ENCODE measurements at regions not wholly inside any gene's neighbourhood (a gene's known extent, or its start where the extent isn't known, plus 50 kb on each side); places are given as distances from the start of the nearest gene placed in this dataset.
"Not testable (repeated sequence)": the region's sequence is repeated elsewhere in the genome, so short reads cannot be mapped to it uniquely, and the experiment has no call there.

DNA sequence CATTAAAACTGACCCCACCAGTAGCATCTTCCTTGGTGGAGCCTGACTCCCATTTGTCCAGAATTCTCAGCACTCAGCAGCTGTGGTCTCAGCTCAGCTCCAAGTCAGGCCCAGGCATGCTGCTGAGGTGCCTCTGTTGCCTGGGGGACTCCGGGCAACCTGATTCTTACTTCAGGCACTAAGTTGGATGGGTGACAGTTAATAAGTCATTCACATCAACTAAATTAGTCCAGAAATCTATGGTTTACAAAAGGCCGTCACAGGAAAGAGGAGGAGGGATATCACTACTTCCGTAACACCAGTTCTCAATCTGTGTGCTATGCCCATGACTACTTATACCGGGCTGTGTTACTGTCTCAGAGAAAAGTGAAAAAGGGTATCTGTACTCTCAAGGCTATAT is 310.2 kb downstream of the SATB1 start:
- no peak for DNase-seq

DNA sequence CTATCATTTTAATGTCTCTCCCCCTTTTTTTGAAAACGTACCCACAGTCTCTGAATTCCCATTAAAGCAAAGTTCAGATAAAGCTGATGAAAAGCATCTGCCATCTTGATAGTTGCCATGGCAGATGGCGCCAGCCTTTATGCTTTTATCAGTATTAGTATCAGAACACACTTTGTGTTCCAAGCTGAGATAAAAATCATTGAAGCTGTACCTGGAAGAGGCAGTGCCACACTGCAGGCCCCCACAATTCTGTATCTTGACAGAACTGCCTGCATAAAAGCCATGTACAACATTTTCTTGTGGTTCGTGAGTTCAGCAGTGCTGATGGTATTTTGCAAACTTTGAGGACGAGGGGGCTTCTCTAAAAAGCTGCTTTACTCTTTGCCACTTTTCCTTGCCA is 311.7 kb downstream of the SATB1 start:
- no peak for DNase-seq

- no peak for DNase-seq
These were observed 312.3 kb downstream of the SATB1 start for GRCh38 chr3:18112674-18113375.

DNA sequence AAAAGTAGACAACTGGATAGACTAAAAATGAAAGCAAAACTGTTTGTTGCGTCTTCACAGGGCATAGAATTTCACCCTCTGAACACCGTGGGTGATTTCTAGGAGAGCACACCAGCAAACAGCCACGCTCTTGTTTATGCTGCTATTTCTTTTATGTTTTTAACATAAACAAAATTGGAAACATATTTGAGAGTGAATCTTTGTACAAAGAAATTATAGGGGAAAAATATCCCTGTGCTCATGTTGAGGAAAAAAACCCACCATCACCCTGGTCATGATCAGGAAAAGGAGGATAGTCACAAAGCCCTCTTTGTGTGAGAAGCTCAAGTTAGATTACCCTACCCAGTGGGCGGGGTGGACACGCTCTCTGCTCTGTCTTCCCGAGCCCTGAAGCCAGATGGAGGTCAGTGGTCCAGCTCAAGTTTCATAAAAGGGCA is 313.3 kb downstream of the SATB1 start:
- DNase-seq, result peak; percentile 20

DNA sequence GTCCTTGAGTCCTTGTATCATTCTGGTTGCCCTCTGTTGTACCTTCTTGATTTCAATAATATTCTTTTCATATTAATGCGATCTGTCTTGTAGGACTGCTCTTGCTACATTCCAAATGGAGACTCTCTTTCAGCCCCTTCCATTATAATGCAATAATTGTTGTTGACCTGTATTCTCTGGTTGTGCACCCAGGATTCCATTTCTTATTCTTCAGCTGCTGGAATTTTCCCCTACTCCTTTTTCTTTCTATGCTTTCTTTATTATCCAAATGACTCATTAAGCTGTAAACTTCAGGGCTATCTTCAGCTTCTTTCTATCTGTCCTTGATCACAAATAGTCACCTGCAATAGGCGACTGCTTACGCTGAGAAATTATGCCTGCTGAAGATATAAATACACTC is 321.5 kb downstream of the SATB1 start:
- no peak for DNase-seq

GRCh38 chr3:18100121-18100520 is 325.0 kb downstream of the SATB1 start:
- no peak for DNase-seq

GRCh38 chr3:18099611-18100010 is 325.5 kb downstream of the SATB1 start:
- DNase-seq, result no peak

DNA sequence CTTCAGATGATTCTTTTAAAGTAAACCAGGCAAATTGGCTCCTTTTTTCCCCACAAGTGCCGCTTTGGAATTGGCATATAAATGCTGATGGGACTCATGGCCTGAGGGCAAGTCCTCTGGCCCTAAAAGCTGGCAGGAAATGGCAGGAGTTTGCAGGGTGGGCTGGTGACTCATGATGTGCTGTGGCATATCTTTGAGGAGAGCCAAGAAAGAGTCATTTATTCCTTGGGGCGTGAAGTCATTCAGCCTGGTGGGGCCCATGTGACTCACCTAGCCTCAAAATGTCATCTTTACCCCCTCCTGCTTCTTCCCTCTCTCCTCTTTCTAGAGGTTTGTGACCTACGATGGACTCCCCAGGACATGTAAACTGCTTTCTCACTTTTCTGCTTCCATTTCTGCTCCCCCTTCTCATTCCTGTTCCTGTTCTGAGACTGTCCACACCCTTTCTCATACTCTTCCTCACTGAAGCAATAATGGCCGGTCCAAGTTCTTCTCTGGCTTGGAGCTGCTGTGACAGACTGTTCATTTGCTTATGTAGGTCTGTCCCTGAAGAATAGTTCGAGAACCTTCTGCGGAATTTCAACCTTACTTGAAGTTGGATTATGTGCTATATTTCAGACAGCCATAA is 326.1 kb downstream of the SATB1 start:
- no peak for DNase-seq

GRCh38 chr3:18097989-18098388 is 327.1 kb downstream of the SATB1 start:
- DNase-seq, result no peak

- no peak for DNase-seq
These were observed 327.7 kb downstream of the SATB1 start for GRCh38 chr3:18097473-18097872.

- DNase-seq, result no peak
These were observed 332.4 kb downstream of the SATB1 start for GRCh38 chr3:18092726-18093125.

DNA sequence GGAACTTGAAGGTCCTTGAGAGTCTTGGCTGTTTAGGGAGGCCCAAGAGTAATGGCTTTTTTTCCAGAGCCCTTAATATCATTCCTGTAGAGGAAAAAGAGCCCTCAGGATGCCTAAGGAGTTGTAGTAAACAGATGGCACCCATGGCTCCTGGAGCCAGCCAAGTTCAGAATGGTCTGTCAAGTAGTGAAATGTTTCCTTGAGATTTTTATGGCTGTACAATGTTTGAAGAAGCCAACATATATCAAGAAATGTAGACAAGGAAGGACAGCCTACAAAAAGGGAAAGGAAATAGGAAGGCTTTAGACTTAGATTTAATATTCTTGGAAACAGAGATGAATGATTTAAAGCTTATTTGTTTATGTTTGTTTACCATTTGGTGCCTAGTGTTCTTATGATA is 334.8 kb downstream of the SATB1 start:
- no peak for DNase-seq

GRCh38 chr3:18087988-18088387 is 337.2 kb downstream of the SATB1 start:
- no peak for DNase-seq

GRCh38 chr3:18086760-18087159 is 338.4 kb downstream of the SATB1 start:
- no peak for DNase-seq

GRCh38 chr3:18086078-18086477 is 339.1 kb downstream of the SATB1 start:
- no peak for DNase-seq

DNA sequence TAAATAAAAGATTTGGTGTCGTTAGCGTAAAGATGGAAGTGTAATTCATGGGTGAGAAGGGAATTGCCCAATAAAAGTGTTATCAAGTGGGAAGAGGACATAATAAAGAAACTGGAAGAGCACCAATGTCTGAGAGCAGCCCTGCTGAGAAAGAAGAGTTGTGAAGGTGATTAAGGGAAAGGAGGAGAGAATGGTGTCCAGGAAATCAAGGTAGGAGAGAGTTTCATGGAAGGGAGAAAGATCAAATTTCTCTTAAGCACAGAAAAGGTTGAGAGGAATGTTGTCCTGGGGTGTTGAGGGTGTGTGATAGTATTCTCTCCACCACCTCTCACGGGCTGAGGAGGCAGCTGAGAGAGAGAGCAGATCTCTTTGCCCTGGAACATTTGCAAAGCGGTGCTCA is 339.7 kb downstream of the SATB1 start:
- no peak for DNase-seq

DNA sequence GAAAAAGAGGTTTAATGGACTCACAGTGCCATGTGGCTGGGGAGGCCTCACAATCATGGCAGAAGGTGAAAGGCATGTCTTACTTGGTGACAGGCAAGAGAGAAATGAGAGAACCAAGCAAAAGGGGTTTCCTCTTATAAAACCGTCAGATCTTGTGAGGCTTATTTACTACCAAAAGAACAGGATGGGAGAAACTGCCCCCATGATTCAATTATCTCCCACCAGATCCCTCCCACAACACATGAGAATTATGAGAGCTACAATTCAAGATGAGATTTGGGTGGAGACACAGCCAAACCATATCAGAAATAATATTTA is 340.8 kb upstream of the TBC1D5 start:
- DNase-seq, result not testable (repeated sequence)

DNA sequence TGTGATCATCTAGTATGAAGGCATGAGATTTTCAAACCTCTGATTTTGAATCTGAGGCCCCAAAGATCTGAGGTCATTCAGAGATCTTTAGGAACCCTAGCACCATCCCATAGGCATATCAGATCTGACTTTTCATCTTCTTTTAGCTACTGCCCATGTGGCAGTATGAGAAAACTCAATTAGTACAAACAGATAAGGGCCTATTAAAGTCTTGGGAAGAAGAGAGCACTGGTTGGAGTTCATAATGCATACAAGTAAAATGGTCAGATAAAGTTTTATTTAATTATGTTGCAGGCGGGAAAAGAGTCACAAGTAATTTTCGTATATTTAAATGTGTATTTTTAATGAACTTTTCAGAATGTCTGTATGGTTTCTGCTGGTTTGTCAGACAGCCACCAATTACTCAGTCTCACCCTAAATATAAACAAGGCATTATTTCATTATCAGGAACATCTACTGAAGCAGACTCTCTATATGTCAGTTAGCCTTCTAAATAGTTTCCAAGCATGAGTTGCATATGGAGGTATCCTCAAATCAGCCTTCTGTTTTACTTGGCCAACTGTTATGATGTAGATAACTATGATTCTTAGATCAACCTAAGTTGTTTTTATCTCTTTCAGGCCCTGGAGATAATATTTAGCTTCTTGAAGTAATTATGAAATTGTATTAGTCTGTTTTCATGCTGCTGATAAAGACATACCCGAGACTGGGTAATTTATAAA is 340.3 kb upstream of the TBC1D5 start:
- DNase-seq, result no peak

DNA sequence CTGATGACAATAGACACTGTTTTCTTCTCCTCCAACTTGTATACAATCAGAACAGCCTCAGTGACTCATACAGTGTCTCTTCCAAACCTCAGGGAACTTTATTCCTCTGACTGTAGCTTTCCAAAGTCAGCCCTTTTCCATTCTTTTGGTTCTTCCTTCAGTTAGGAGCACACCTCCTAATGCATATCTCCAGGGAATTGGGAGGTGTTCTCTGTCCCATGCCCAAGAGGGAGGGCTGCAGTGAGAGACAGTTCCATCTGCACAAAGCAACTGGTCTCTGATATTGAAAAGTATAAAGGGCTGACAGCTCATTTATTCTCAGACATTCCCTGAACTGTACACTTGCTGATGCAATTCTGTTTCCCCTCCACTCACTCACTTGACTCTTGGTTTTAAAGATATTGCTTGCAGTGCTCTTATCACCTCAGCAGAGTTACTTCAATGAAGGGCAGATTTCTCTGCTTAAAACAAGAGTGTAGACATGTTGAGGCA is 337.8 kb upstream of the TBC1D5 start:
- DNase-seq, result no peak

DNA sequence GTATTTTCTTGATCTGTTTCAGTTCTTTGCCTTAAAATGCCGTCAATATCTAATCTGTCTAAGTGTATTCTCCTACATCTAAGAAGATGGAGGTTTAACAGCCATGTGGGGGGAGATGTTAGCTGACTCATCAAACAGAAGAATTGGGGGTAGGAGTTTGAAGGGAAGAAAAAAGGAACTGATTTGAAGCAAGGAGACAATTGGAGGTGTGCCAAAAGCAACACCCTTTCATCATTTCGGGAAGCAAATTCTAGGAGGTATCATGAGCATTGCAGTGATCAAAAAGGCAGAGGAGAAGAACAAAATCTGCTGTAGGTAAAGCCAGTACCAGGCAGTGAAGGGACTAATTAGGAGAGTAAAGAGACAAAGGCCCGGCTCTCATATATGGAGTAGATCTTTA is 337.3 kb upstream of the TBC1D5 start:
- DNase-seq, result no peak

DNA sequence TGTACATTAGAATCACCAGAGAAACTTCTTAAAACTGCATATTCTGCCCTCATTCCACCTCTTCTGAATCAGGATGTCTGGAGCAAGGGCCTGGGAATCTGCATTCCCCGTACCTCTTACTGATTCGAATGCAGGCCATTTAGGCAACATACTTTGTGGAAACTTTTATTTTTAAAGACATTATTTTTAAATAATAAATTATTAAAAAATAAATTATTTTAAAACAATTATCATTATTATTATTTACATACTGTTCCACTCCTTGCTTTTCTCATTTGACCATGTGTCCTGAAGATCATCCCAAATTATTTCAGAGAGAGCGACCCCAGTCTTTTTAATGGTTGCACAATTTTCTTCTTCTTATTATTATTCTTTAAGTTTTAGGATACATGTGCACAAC is 336.6 kb upstream of the TBC1D5 start:
- no peak for DNase-seq

DNA sequence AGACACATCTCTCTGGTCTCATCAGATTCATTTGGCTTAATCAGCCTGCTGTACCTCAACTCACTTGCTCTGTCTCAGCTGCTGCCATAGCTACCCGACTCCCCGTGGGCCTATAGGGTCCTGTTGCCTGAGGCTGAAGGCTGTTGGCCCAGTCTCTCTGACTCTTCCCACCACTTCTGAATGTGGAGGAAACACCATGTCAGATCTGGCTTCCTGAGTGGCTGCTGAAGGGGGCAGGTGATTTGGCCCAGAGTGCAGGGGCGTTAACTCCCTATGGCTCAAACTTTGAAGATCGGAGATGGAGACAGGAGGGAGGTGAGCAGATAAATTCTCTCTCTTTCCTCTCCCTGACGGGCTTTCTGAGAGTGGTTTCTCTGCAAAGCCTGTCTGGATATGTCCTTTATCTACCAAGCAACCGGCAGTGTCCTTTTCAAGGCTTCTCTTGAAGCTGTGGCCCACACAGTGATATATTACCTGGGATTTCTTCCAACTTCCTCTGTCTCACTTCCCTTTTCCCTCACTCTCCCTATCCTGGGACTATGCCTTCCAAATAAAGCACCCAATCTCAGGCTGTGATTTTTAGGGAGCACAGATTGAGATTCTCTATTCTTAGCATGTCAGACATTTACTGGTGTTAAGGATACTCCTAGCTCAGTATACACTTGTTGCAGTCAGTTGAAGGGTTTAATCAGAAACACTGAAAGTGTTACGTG is 334.9 kb upstream of the TBC1D5 start:
- DNase-seq, result no peak

DNA sequence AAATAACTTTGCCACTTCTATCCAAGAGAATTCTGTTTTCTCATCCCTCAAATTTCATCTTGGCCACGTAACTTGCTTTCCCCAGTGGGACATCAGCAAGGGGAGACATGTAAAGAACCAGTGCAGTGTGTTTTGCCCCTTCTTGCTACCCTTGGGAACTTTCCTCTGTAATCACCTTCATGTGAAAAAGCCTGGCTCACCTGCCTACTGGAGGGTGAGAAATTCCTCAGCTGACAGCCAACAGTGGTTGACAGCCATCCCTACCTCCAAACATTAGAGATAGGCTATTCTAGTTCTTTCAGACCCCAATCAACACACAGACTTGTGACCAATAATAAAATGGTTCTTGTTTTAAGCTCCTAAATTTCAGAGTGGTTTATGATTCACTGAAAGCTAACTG is 333.9 kb upstream of the TBC1D5 start:
- no peak for DNase-seq

DNA sequence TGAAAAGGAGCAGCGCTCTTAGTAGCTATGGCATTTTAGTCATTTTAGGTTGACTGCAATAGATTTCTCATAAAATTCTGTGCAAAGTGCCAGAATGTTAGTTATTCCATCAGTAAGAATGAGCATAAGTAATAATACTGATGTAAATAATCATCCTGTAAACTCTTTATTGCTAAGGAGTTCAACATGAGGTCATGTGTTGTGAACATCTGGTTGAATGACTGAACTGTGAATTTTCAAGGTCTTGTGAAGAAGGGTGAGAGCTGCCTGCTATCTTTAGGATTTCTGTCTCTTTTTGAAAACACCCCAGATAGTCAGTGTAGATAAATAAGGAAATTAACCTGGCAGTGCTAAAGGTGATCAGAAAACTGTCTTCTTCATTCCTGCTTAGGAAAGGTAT is 333.4 kb upstream of the TBC1D5 start:
- no peak for DNase-seq

Measured in NCI-H1436 treated with DMSO at 0.1 percent for 48 hours (cell line).